HepG2 (cell line): ENCODE measurements at regions not wholly inside any gene's neighbourhood (a gene's known extent, or its start where the extent isn't known, plus 50 kb on each side); places are given as distances from the start of the nearest gene placed in this dataset.

Experiments
- CBX5 ChIP-seq: sonication (generic); formaldehyde crosslinking; IDR thresholded peaks from 2 replicates; pipeline ENCODE4 v1.4.0; 2020; ENCODE audit warnings: missing genetic modification reagents, borderline replicate concordance
- KLF11 ChIP-seq: IDR thresholded peaks from 2 replicates; pipeline ENCODE4 v1.6.1; 2016; ENCODE audit warnings: missing compliant biosample characterization
- MIER3 ChIP-seq: IDR thresholded peaks from 2 replicates; pipeline ENCODE4 v1.6.1; 2016; ENCODE audit warnings: missing compliant biosample characterization, borderline replicate concordance
- NKX3-1 ChIP-seq: sonication (generic); formaldehyde crosslinking; IDR thresholded peaks from 2 replicates; pipeline ENCODE4 v1.5.0; 2020; ENCODE audit warnings: missing genetic modification reagents
- PCBP2 ChIP-seq: fragments of 200-400 bp; formaldehyde crosslinking; optimal IDR thresholded peaks from 2 replicates; pipeline ENCODE3; 2018; ENCODE audit warnings: low read length, low read depth; ENCODE audit not compliant: poor library complexity, severe bottlenecking
- PLRG1 ChIP-seq: fragments of 450-650 bp; conservative IDR thresholded peaks from 2 replicates; pipeline ENCODE4 v1.6.1; 2016
- SIN3A ChIP-seq: IDR thresholded peaks from 2 replicates; pipeline ENCODE4 v1.6.1; 2011; ENCODE audit warnings: low read depth, mild to moderate bottlenecking, control low read depth, low read length, borderline replicate concordance
- TCF12 ChIP-seq, 2 experiments: fragments of 450-650 bp in 1 of 2; sonication (generic) in 1 of 2; formaldehyde crosslinking in 1 of 2; IDR thresholded peaks; 2 replicates each; pipeline versions ENCODE4 v1.6.1 to v1.8.0; 2017 to 2022; ENCODE audit warnings: antibody characterized with exemption in 1 of 2, mild to moderate bottlenecking in 1 of 2, missing genetic modification reagents in 1 of 2, moderate library complexity in 1 of 2
- ZBTB40 ChIP-seq, 2 experiments: fragments of 450-650 bp in 1 of 2; sonication (generic) in 1 of 2; formaldehyde crosslinking in 1 of 2; IDR thresholded peaks; 2 replicates each; pipeline versions ENCODE4 v1.6.1 to v1.8.0; 2016 to 2022; ENCODE audit warnings: antibody characterized with exemption in 1 of 2, mild to moderate bottlenecking in 1 of 2, missing genetic modification reagents in 1 of 2
- ZNF275 ChIP-seq: sonication (generic); formaldehyde crosslinking; IDR thresholded peaks from 2 replicates; pipeline ENCODE4 v1.8.0; 2022; ENCODE audit warnings: missing genetic modification reagents, mild to moderate bottlenecking, inconsistent platforms, borderline replicate concordance
- ZNF30 ChIP-seq: sonication (generic); formaldehyde crosslinking; IDR thresholded peaks from 2 replicates; pipeline ENCODE4 v1.5.0; 2020; ENCODE audit warnings: mild to moderate bottlenecking, missing genetic modification reagents
- ZNF563 ChIP-seq: sonication (generic); formaldehyde crosslinking; IDR thresholded peaks from 2 replicates; pipeline ENCODE4 v1.8.0; 2022; ENCODE audit warnings: mild to moderate bottlenecking, moderate library complexity, missing genetic modification reagents
- ZNF577 ChIP-seq: sonication (generic); formaldehyde crosslinking; IDR thresholded peaks from 2 replicates; pipeline ENCODE4 v1.4.0; 2020; ENCODE audit warnings: mild to moderate bottlenecking, low read depth, missing genetic modification reagents, borderline replicate concordance
- ZNF710 ChIP-seq: sonication (generic); formaldehyde crosslinking; IDR thresholded peaks from 2 replicates; pipeline ENCODE4 v1.5.0; 2020; ENCODE audit warnings: mild to moderate bottlenecking, missing genetic modification reagents, borderline replicate concordance

GRCh38 chr10:30527623-30528428 is 93.8 kb downstream of the MAP3K8 start (continued):
- peak; percentile 63; the same call in 1 of the 2 replicates for TF ChIP-seq MIER3
- no peak for TF ChIP-seq TCF12 (IDR thresholded peaks at IDR 0.05)
- TF ChIP-seq TCF12 (CRISPR knock-in tag; IDR thresholded peaks at IDR 0.05), result peak; percentile 78; the same call in 1 of the 2 replicates
- no peak for TF ChIP-seq PLRG1
- no peak for TF ChIP-seq ZNF563 (CRISPR knock-in tag)
- no peak for TF ChIP-seq ZNF577
- no peak for TF ChIP-seq KLF11 (CRISPR knock-in tag)
- no peak for TF ChIP-seq ZNF275
- TF ChIP-seq PCBP2, result no peak
- TF ChIP-seq NKX3-1 (CRISPR knock-in tag), result no peak
- TF ChIP-seq SIN3A, result no peak
- peak; percentile 64 for TF ChIP-seq ZBTB40 (IDR thresholded peaks at IDR 0.05)
- peak; percentile 96 for TF ChIP-seq ZBTB40 (CRISPR knock-in tag; IDR thresholded peaks at IDR 0.05)
- TF ChIP-seq CBX5, result no peak
- TF ChIP-seq ZNF30 (CRISPR knock-in tag), result no peak
- peak; percentile 67; the same call in 1 of the 2 replicates for TF ChIP-seq ZNF710 (CRISPR knock-in tag)
